Panc1 (cell line): ENCODE measurements at regions not wholly inside any gene's neighbourhood (a gene's known extent, or its start where the extent isn't known, plus 50 kb on each side); places are given as distances from the start of the nearest gene placed in this dataset.

Experiments
- POLR2AphosphoS5 ChIP-seq: IDR thresholded peaks from 2 replicates; pipeline ENCODE4 v1.6.1; 2012; ENCODE audit warnings: mild to moderate bottlenecking, low read depth, low read length, moderate library complexity
- SIN3A ChIP-seq: IDR thresholded peaks from 2 replicates; pipeline ENCODE4 v1.6.1; 2012; ENCODE audit warnings: low read depth, mild to moderate bottlenecking, low read length, moderate library complexity, borderline replicate concordance; ENCODE audit not compliant: insufficient read depth
- TF ChIP-seq, protein P1 (sequence below): fragments of 450-650 bp; IDR thresholded peaks from 2 replicates; pipeline ENCODE4 v1.5.1; 2017; ENCODE audit warnings: mild to moderate bottlenecking
- TF ChIP-seq, protein P2 (sequence below), 2 experiments: IDR thresholded peaks; 2 replicates each; pipeline ENCODE4 v1.6.1; 2011 to 2012; ENCODE audit warnings: low read depth in 2 of 2, control low read depth in 1 of 2, low read length in 1 of 2, mild to moderate bottlenecking in 1 of 2, moderate library complexity in 1 of 2; ENCODE audit not compliant: insufficient read depth in 1 of 2

DNA sequence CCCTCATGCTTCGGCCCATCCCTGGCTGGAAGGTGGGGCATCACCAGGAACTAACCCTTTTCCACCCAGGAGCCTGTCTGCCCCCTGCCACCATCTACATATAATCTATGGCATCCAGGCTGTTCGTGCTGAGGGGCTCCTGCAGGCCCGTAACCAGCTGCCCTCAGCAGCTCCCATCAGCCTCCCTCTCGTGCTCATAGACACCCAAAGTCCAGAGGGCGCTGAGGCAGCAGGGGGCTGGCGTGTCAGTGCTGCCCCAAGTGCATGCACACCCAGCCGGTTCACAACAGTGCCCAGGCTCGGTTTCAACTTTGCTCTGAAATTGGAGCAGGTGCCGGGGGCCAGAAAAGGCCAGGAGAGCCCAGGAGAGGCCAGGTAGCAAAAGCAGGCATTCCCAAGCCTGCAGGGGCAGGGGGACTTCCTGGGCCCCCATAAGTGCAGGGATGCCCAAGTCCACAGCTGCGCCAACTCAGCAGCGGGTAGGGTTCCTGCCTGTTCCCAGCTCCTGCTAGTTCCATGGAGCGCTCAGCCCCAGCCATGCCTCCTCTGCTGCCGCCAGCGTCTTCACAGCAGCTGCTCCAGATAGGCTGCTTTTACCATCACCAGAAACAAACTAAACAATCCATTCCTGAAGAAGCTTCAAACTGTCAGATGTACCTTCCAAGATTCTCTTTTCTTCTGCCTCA lies 558.2 kb upstream of the GNPDA2 start:
- TF ChIP-seq, protein P1, sequence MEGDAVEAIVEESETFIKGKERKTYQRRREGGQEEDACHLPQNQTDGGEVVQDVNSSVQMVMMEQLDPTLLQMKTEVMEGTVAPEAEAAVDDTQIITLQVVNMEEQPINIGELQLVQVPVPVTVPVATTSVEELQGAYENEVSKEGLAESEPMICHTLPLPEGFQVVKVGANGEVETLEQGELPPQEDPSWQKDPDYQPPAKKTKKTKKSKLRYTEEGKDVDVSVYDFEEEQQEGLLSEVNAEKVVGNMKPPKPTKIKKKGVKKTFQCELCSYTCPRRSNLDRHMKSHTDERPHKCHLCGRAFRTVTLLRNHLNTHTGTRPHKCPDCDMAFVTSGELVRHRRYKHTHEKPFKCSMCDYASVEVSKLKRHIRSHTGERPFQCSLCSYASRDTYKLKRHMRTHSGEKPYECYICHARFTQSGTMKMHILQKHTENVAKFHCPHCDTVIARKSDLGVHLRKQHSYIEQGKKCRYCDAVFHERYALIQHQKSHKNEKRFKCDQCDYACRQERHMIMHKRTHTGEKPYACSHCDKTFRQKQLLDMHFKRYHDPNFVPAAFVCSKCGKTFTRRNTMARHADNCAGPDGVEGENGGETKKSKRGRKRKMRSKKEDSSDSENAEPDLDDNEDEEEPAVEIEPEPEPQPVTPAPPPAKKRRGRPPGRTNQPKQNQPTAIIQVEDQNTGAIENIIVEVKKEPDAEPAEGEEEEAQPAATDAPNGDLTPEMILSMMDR = no peak
- TF ChIP-seq POLR2AphosphoS5 (no peak), SIN3A (no peak)
- TF ChIP-seq, protein P2, sequence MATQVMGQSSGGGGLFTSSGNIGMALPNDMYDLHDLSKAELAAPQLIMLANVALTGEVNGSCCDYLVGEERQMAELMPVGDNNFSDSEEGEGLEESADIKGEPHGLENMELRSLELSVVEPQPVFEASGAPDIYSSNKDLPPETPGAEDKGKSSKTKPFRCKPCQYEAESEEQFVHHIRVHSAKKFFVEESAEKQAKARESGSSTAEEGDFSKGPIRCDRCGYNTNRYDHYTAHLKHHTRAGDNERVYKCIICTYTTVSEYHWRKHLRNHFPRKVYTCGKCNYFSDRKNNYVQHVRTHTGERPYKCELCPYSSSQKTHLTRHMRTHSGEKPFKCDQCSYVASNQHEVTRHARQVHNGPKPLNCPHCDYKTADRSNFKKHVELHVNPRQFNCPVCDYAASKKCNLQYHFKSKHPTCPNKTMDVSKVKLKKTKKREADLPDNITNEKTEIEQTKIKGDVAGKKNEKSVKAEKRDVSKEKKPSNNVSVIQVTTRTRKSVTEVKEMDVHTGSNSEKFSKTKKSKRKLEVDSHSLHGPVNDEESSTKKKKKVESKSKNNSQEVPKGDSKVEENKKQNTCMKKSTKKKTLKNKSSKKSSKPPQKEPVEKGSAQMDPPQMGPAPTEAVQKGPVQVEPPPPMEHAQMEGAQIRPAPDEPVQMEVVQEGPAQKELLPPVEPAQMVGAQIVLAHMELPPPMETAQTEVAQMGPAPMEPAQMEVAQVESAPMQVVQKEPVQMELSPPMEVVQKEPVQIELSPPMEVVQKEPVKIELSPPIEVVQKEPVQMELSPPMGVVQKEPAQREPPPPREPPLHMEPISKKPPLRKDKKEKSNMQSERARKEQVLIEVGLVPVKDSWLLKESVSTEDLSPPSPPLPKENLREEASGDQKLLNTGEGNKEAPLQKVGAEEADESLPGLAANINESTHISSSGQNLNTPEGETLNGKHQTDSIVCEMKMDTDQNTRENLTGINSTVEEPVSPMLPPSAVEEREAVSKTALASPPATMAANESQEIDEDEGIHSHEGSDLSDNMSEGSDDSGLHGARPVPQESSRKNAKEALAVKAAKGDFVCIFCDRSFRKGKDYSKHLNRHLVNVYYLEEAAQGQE (IDR thresholded peaks at IDR 0.05; ENCODE audit: insufficient read depth in 1 of 2, low read depth in 2 of 2, low read length in 1 of 2) = no peak
